Keratinocyte (primary cell): ENCODE measurements at regions not wholly inside any gene's neighbourhood (a gene's known extent, or its start where the extent isn't known, plus 50 kb on each side); places are given as distances from the start of the nearest gene placed in this dataset.

Source experiments
- EZH2 ChIP-seq: IDR thresholded peaks from one replicate; pipeline ENCODE4 v1.6.1; 2012; ENCODE audit warnings: inconsistent platforms, mild to moderate bottlenecking, low read length, moderate library complexity
- TF ChIP-seq, protein P1 (sequence below), 3 experiments: IDR thresholded peaks in 1 of 3; conservative IDR thresholded peaks in 1 of 3; optimal IDR thresholded peaks in 1 of 3; 2 replicates in 2 of 3; 3 replicates in 1 of 3; pipeline versions ENCODE3 to v1.5.1; 2011; ENCODE audit warnings: low read length in 3 of 3, mild to moderate bottlenecking in 3 of 3, moderate library complexity in 2 of 3, control low read depth in 1 of 3, inconsistent platforms in 1 of 3; ENCODE audit not compliant: insufficient read depth in 2 of 3; ENCODE audit errors: extremely low read depth in 1 of 3

- TF ChIP-seq, protein P1, sequence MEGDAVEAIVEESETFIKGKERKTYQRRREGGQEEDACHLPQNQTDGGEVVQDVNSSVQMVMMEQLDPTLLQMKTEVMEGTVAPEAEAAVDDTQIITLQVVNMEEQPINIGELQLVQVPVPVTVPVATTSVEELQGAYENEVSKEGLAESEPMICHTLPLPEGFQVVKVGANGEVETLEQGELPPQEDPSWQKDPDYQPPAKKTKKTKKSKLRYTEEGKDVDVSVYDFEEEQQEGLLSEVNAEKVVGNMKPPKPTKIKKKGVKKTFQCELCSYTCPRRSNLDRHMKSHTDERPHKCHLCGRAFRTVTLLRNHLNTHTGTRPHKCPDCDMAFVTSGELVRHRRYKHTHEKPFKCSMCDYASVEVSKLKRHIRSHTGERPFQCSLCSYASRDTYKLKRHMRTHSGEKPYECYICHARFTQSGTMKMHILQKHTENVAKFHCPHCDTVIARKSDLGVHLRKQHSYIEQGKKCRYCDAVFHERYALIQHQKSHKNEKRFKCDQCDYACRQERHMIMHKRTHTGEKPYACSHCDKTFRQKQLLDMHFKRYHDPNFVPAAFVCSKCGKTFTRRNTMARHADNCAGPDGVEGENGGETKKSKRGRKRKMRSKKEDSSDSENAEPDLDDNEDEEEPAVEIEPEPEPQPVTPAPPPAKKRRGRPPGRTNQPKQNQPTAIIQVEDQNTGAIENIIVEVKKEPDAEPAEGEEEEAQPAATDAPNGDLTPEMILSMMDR (optimal IDR thresholded peaks at IDR 0.05 in 1 of 3, IDR thresholded peaks at IDR 0.05 in 1 of 3, conservative IDR thresholded peaks at IDR 0.05 in 1 of 3; ENCODE audit: extremely low read depth in 1 of 3, insufficient read depth in 2 of 3, low read length in 3 of 3): no peak
- no peak for TF ChIP-seq EZH2
Observed at GRCh38 chr15:92305343-92305742, 88.3 kb upstream of the ST8SIA2 start.
